Gastrocnemius medialis (tissue), 4 donors: ENCODE measurements at regions not wholly inside any gene's neighbourhood (a gene's known extent, or its start where the extent isn't known, plus 50 kb on each side); places are given as distances from the start of the nearest gene placed in this dataset.

Experiments
- POLR2A ChIP-seq, 2 donors: fragments of 450-650 bp; IDR thresholded peaks; one replicate each; pipeline ENCODE4 v1.6.1; 2017; ENCODE audit warnings: antibody characterized with exemption in 2 of 2, mild to moderate bottlenecking in 2 of 2, moderate library complexity in 2 of 2
- TF ChIP-seq, protein P1 (sequence below), 5 experiments: fragments of 450-650 bp in 3 of 5; fragments of 200-600 bp in 2 of 5; sonication (generic) in 2 of 5; IDR thresholded peaks in 4 of 5; conservative IDR thresholded peaks in 1 of 5; 1 replicate in 4 of 5; 2 replicates in 1 of 5; pipeline ENCODE4 v1.5.1; 2016 to 2019; ENCODE audit warnings: antibody characterized with exemption in 5 of 5, mild to moderate bottlenecking in 3 of 5, moderate library complexity in 3 of 5

DNA sequence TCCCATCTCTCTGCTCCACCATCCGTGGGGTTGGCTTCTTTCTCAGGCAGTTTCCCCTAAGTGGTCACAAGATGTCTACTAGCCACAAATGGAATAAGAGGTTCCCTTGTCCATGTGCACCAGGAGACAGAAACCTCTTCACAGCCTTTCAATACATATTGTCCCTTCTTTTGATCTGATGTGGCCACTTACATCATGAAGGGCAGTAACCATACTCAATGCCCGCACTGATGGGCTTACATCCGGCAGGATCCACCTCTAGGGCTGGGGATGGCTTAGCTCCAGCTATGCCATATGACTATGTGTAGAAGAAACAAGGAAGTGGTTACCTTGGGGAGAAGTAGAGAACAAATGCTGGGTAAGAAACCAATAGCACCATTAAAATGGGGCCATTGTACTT lies 64.4 kb downstream of the PLEKHG1 start:
- TF ChIP-seq, protein P1, sequence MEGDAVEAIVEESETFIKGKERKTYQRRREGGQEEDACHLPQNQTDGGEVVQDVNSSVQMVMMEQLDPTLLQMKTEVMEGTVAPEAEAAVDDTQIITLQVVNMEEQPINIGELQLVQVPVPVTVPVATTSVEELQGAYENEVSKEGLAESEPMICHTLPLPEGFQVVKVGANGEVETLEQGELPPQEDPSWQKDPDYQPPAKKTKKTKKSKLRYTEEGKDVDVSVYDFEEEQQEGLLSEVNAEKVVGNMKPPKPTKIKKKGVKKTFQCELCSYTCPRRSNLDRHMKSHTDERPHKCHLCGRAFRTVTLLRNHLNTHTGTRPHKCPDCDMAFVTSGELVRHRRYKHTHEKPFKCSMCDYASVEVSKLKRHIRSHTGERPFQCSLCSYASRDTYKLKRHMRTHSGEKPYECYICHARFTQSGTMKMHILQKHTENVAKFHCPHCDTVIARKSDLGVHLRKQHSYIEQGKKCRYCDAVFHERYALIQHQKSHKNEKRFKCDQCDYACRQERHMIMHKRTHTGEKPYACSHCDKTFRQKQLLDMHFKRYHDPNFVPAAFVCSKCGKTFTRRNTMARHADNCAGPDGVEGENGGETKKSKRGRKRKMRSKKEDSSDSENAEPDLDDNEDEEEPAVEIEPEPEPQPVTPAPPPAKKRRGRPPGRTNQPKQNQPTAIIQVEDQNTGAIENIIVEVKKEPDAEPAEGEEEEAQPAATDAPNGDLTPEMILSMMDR (IDR thresholded peaks at IDR 0.05 in 4 of 5, conservative IDR thresholded peaks at IDR 0.05 in 1 of 5), result no peak
- no peak for TF ChIP-seq POLR2A (IDR thresholded peaks at IDR 0.05)
